Esophagus squamous epithelium (tissue), 4 donors: ENCODE measurements at regions not wholly inside any gene's neighbourhood (a gene's known extent, or its start where the extent isn't known, plus 50 kb on each side); places are given as distances from the start of the nearest gene placed in this dataset.

Experiments used
- CTCF ChIP-seq, 6 experiments: fragments of 450-650 bp in 4 of 6; fragments of 200-600 bp in 2 of 6; sonication (generic) in 2 of 6; IDR thresholded peaks; one replicate each; pipeline ENCODE4 v1.5.1; 2016 to 2019; ENCODE audit warnings: antibody characterized with exemption in 6 of 6, mild to moderate bottlenecking in 4 of 6, moderate library complexity in 4 of 6
- POLR2A ChIP-seq, 4 donors: fragments of 450-650 bp; IDR thresholded peaks; one replicate each; pipeline ENCODE4 v1.6.1; 2017; ENCODE audit warnings: antibody characterized with exemption in 4 of 4, mild to moderate bottlenecking in 4 of 4, moderate library complexity in 3 of 4

GRCh38 chr11:36840378-36840777 is 242.3 kb upstream of the RAG2 start:
- no peak for TF ChIP-seq CTCF (IDR thresholded peaks at IDR 0.05)
- no peak for TF ChIP-seq POLR2A (IDR thresholded peaks at IDR 0.05)
